Ovary (tissue), 7 donors: ENCODE measurements at regions not wholly inside any gene's neighbourhood (a gene's known extent, or its start where the extent isn't known, plus 50 kb on each side); places are given as distances from the start of the nearest gene placed in this dataset.

Experiments used
- DNase-seq, 5 donors: peaks; one replicate each; pipeline ENCODE4 v3.0.0-alpha.2; 2019 to 2020
- H3K27ac ChIP-seq, 2 donors: fragments of 200-600 bp; one replicate each; pipeline versions ENCODE4 v1.5.1 to v1.8.0; 2019 to 2022
- H3K27me3 ChIP-seq: fragments of 200-600 bp; one replicate; pipeline ENCODE4 v1.8.0; 2022
- H3K36me3 ChIP-seq: fragments of 200-600 bp; sonication (generic); one replicate; pipeline ENCODE4 v1.5.1; 2019
- H3K4me1 ChIP-seq: one replicate; pipeline ENCODE4 v1.8.1; 2013; ENCODE audit warnings: mild to moderate bottlenecking, moderate library complexity; ENCODE audit not compliant: insufficient read depth
- H3K4me3 ChIP-seq: fragments of 200-600 bp; sonication (generic); one replicate; pipeline ENCODE4 v1.5.1; 2017
- H3K9me3 ChIP-seq, 2 donors: fragments of 200-600 bp in 1 of 2; sonication (generic) in 1 of 2; one replicate each; pipeline versions ENCODE4 v1.5.1 to v1.8.1; 2013 to 2019; ENCODE audit warnings: mild to moderate bottlenecking in 1 of 2, moderate library complexity in 1 of 2
- CTCF ChIP-seq, 3 donors: fragments of 450-650 bp in 2 of 3; fragments of 200-600 bp in 1 of 3; IDR thresholded peaks; one replicate each; pipeline versions ENCODE4 v1.5.1 to v1.8.0; 2016 to 2022; ENCODE audit warnings: antibody characterized with exemption in 3 of 3, mild to moderate bottlenecking in 1 of 3
- EP300 ChIP-seq: sonication (generic); formaldehyde crosslinking; IDR thresholded peaks from one replicate; pipeline ENCODE4 v1.6.1; 2017; ENCODE audit warnings: antibody characterized with exemption
- POLR2A ChIP-seq: fragments of 450-650 bp; IDR thresholded peaks from one replicate; pipeline ENCODE4 v1.6.1; 2017; ENCODE audit warnings: antibody characterized with exemption, mild to moderate bottlenecking, moderate library complexity
- WGBS, 3 donors: extraction: QIAGEN DNeasy Blood & Tissue Kit in 1 of 3; methylation state at CpG; one replicate each; pipeline versions ENCODE4 v1.1.5 to v1.1.7; 2013 to 2017; 5-methylcytosine and 5-hydroxymethylcytosine counted together
- intact Hi-C, 4 donors: fragments of 100-400 bp; cut with DNase I; formaldehyde crosslinking; loops; one replicate each; pipeline versions ENCODE4 v1.11.0 to v1.15.1; 2022 to 2023
- donor health status: DM: no; HTN: no; CAD: no; lungs with moderate emphysema.
- donor health status: DM: no; HTN: no; CAD: no.
- donor health status: Bipolar disorder and iron deficiency.
- donor health status: DM: no; HTN: no; CAD: no.
- donor health status: DM: yes; HTN: yes; CAD: no.

GRCh38 chrX:4754878-4755604 lies 1041.6 kb upstream of the PRKX start:
- Histone ChIP-seq H3K27ac (no peak overlapping the region), H3K27me3 (no peaks in the 10 kb centered on the region), H3K9me3 (no peaks in the 10 kb centered on the region), H3K4me1 (no peaks in the 10 kb centered on the region), H3K36me3 (no peaks in the 10 kb centered on the region), H3K4me3 (no peak overlapping the region)
- 69 to 73% (median 71%) methylated on average over 8 of the region's 8 CpGs for WGBS, 3 donors
- no peak for DNase-seq
- intact Hi-C loops = no loop called here
- no peak for TF ChIP-seq EP300
- no peak for TF ChIP-seq POLR2A
- TF ChIP-seq CTCF (IDR thresholded peaks at IDR 0.05) = no peak

- H3K4me3 ChIP-seq = no peak overlapping the region
- WGBS, 3 donors = 58 to 68% (median 63%) methylated on average over 5 of the region's 5 CpGs
- H3K27me3 ChIP-seq = no peaks in the 10 kb centered on the region
- TF ChIP-seq EP300 (no peak), CTCF (IDR thresholded peaks at IDR 0.05) (no peak), POLR2A (no peak)
- H3K9me3 ChIP-seq = no peaks in the 10 kb centered on the region
- intact Hi-C loops = no loop called here
- H3K27ac ChIP-seq = no peak overlapping the region
- no peak for DNase-seq
- no peaks in the 10 kb centered on the region for H3K36me3 ChIP-seq
- no peaks in the 10 kb centered on the region for H3K4me1 ChIP-seq
These were observed 1027.6 kb upstream of the PRKX start for GRCh38 chrX:4741024-4741423.

- no peak overlapping the region for H3K4me3 ChIP-seq
- WGBS, 3 donors = 91 to 96% (median 93%) methylated on average over 2 of the region's 2 CpGs
- intact Hi-C loops = no loop called here
- DNase-seq = no peak
- no peaks in the 10 kb centered on the region for H3K27me3 ChIP-seq
- no peaks in the 10 kb centered on the region for H3K9me3 ChIP-seq
- no peaks in the 10 kb centered on the region for H3K4me1 ChIP-seq
- H3K27ac ChIP-seq = no peak overlapping the region
- TF ChIP-seq POLR2A (no peak), EP300 (no peak), CTCF (IDR thresholded peaks at IDR 0.05) (no peak)
- H3K36me3 ChIP-seq = no peaks in the 10 kb centered on the region
These were observed 1021.9 kb upstream of the PRKX start for GRCh38 chrX:4735299-4735698.

- no peaks in the 10 kb centered on the region for H3K9me3 ChIP-seq
- DNase-seq = no peak
- TF ChIP-seq CTCF (IDR thresholded peaks at IDR 0.05) (no peak), POLR2A (no peak), EP300 (no peak)
- H3K4me3 ChIP-seq = no peak overlapping the region
- H3K27ac ChIP-seq = no peak overlapping the region
- intact Hi-C loops = no loop called here
- no peaks in the 10 kb centered on the region for H3K4me1 ChIP-seq
- no peaks in the 10 kb centered on the region for H3K36me3 ChIP-seq
- no peaks in the 10 kb centered on the region for H3K27me3 ChIP-seq
- 69 to 71% (median 70%) methylated on average over 10 of the region's 10 CpGs for WGBS, 3 donors
These were observed 997.4 kb upstream of the PRKX start for GRCh38 chrX:4710618-4711433.
